Heart right ventricle (tissue), 16 donors: ENCODE measurements at regions not wholly inside any gene's neighbourhood (a gene's known extent, or its start where the extent isn't known, plus 50 kb on each side); places are given as distances from the start of the nearest gene placed in this dataset.

Experiments used
- ATAC-seq, 8 donors: fragments of 200-7000 bp; cut with Tn5 transposase; one replicate each; pipeline ENCODE4 v1.9.1; 2020; ENCODE audit warnings: mild to moderate bottlenecking in 8 of 8, moderate library complexity in 8 of 8, moderate number of reproducible peaks in 1 of 8
- DNase-seq, 2 donors: peaks; one replicate each; pipeline ENCODE4 v3.0.0-alpha.2; 2020
- H3K27ac ChIP-seq, 10 donors: fragments of 200-600 bp; sonication (generic) in 2 of 10; one replicate each; pipeline versions ENCODE4 v1.5.0 to v1.8.0; 2020 to 2022; ENCODE audit warnings: mild to moderate bottlenecking in 3 of 10
- H3K27me3 ChIP-seq, 7 donors: fragments of 200-600 bp; one replicate each; pipeline ENCODE4 v1.8.0; 2021 to 2022; ENCODE audit warnings: mild to moderate bottlenecking in 2 of 7
- H3K36me3 ChIP-seq, 9 donors: fragments of 200-600 bp; sonication (generic) in 1 of 9; one replicate each; pipeline versions ENCODE4 v1.5.0 to v1.8.0; 2020 to 2022; ENCODE audit warnings: mild to moderate bottlenecking in 2 of 9
- H3K4me1 ChIP-seq, 9 donors: fragments of 200-600 bp; sonication (generic) in 1 of 9; one replicate each; pipeline versions ENCODE4 v1.5.0 to v1.8.0; 2020 to 2022; ENCODE audit warnings: mild to moderate bottlenecking in 4 of 9
- H3K4me3 ChIP-seq, 10 donors: fragments of 200-600 bp; sonication (generic) in 2 of 10; one replicate each; pipeline versions ENCODE4 v1.5.0 to v1.8.0; 2020 to 2022; ENCODE audit warnings: mild to moderate bottlenecking in 7 of 10, moderate library complexity in 2 of 10
- H3K9me3 ChIP-seq, 11 donors: fragments of 200-600 bp in 10 of 11; sonication (generic) in 2 of 11; one replicate each; pipeline versions ENCODE4 v1.5.0 to v1.8.0; 2013 to 2022; ENCODE audit warnings: mild to moderate bottlenecking in 2 of 11, control low read depth in 1 of 11, moderate library complexity in 1 of 11
- CTCF ChIP-seq, 9 donors: fragments of 200-600 bp; sonication (generic) in 2 of 9; IDR thresholded peaks; one replicate each; pipeline versions ENCODE4 v1.5.0 to v1.8.0; 2021 to 2022; ENCODE audit warnings: antibody characterized with exemption in 9 of 9, mild to moderate bottlenecking in 5 of 9, moderate library complexity in 1 of 9
- WGBS, 2 donors: extraction: QIAGEN DNeasy Blood & Tissue Kit; methylation state at CpG; one replicate each; pipeline ENCODE4 v1.1.7; 2013; ENCODE audit warnings: inconsistent platforms in 1 of 2; 5-methylcytosine and 5-hydroxymethylcytosine counted together
- intact Hi-C, 10 donors: fragments of 100-400 bp; cut with DNase I; formaldehyde crosslinking; loops; one replicate each; pipeline versions ENCODE4 v1.11.1 to v1.14.2; 2022
- donor health status: Arrhythmogenic right ventricular cardiomyopathy.
- donor health status: ischemic (EF 13 %, LVEDD 7.1; RV severe dilation, severe dysfunction).
- donor health status: healthy with polysubstance abuse.
- donor health status: DM: no; HTN: yes; CAD: no.
- donor health status: DM: no; HTN: no; CAD: no.
- donor health status: ischemic (EF 25% LVEDD 6.9; RV normal size, moderate dysfunction).
- donor health status: ischemic (EF 25% LVEDD 5.7; RV mildly dilated, moderate dysfunction).
- donor health status: healthy.
- donor health status: DM: yes; HTN: yes; CAD: no.
- donor health status: Ischemic cardiomyopathy.
- donor health status: ischemic (EF 35%, LVEDD 5.7; RV mildly dilated, moderate dysfunction).
- donor health status: nonischemic (EF 11% LVEDD 7.7; RV severe dilation, severe dysfunction).
- donor health status: DM: yes; HTN: yes; CAD: no.
- donor health status: PGD.
- donor health status: ischemic (EF 29% LVEDD 5.4; RV normal size, mild dysfunction).
- donor health status: nonischemic (EF 23%, LVEDD 6.1; RV moderate dilation, normal function).

GRCh38 chr4:14035076-14035475 is 407.6 kb upstream of the BOD1L1 start:
- no peaks in the 10 kb centered on the region for H3K27me3 ChIP-seq
- DNase-seq (no peak), ATAC-seq (no peak)
- no peaks in the 10 kb centered on the region for H3K36me3 ChIP-seq
- H3K4me1 ChIP-seq, result no peaks in the 10 kb centered on the region
- no peak for TF ChIP-seq CTCF (IDR thresholded peaks at IDR 0.05)
- no peak overlapping the region for H3K27ac ChIP-seq
- intact Hi-C loops, result no loop called here
- H3K9me3 ChIP-seq, result no peaks in the 10 kb centered on the region
- H3K4me3 ChIP-seq, result no peak overlapping the region
- WGBS, 2 donors, result 80 to 83% methylated on average over 2 of the region's 2 CpGs

- no peak for DNase-seq
- intact Hi-C loops, result no loop called here
- Histone ChIP-seq H3K36me3 (no peaks in the 10 kb centered on the region), H3K4me1 (no peaks in the 10 kb centered on the region), H3K4me3 (no peak overlapping the region), H3K27me3 (no peaks in the 10 kb centered on the region), H3K27ac (no peak overlapping the region), H3K9me3 (no peaks in the 10 kb centered on the region)
- no peak for ATAC-seq
- no peak for TF ChIP-seq CTCF (IDR thresholded peaks at IDR 0.05)
Observed at GRCh38 chr4:14043203-14043602, 415.7 kb upstream of the BOD1L1 start.

- Histone ChIP-seq H3K36me3 (no peaks in the 10 kb centered on the region), H3K9me3 (no peaks in the 10 kb centered on the region), H3K27ac (no peak overlapping the region), H3K4me3 (no peak overlapping the region), H3K4me1 (no peaks in the 10 kb centered on the region), H3K27me3 (no peaks in the 10 kb centered on the region)
- ATAC-seq (no peak), DNase-seq (no peak)
- TF ChIP-seq CTCF (IDR thresholded peaks at IDR 0.05), result no peak
- intact Hi-C loops, result no loop called here
Observed at GRCh38 chr4:14046642-14047041, 419.1 kb upstream of the BOD1L1 start.

GRCh38 chr4:14047840-14048239 is 420.3 kb upstream of the BOD1L1 start:
- Histone ChIP-seq H3K27me3 (no peaks in the 10 kb centered on the region), H3K9me3 (no peaks in the 10 kb centered on the region), H3K4me1 (no peaks in the 10 kb centered on the region), H3K27ac (no peak overlapping the region), H3K36me3 (no peaks in the 10 kb centered on the region), H3K4me3 (no peak overlapping the region)
- DNase-seq (no peak), ATAC-seq (no peak)
- intact Hi-C loops, result no loop called here
- TF ChIP-seq CTCF (IDR thresholded peaks at IDR 0.05), result no peak
- WGBS, 2 donors, result 97 to 98% methylated on average over 1 of the region's 1 CpG

- Histone ChIP-seq H3K36me3 (no peaks in the 10 kb centered on the region), H3K4me3 (no peak overlapping the region), H3K9me3 (no peaks in the 10 kb centered on the region), H3K4me1 (no peaks in the 10 kb centered on the region), H3K27ac (no peak overlapping the region), H3K27me3 (no peaks in the 10 kb centered on the region)
- intact Hi-C loops, result no loop called here
- ATAC-seq (no peak), DNase-seq (no peak)
- no peak for TF ChIP-seq CTCF (IDR thresholded peaks at IDR 0.05)
Observed at GRCh38 chr4:14049946-14050345, 422.4 kb upstream of the BOD1L1 start.
